D721Med (cell line): ENCODE measurements at regions not wholly inside any gene's neighbourhood (a gene's known extent, or its start where the extent isn't known, plus 50 kb on each side); places are given as distances from the start of the nearest gene placed in this dataset.

Source experiments
- DNase-seq: peaks from one replicate; pipeline ENCODE4 v3.0.0; 2011; ENCODE audit warnings: low spot score; ENCODE audit not compliant: insufficient read length
- FAIRE-seq: peaks from 2 replicates; lab custom pipeline; 2011; peaks lifted over from hg19 to GRCh38; lab: Jason Lieb, UNC
- TF ChIP-seq, protein P1 (sequence below): IDR thresholded peaks from 2 replicates; pipeline ENCODE4 v1.5.1; 2012; ENCODE audit warnings: mild to moderate bottlenecking, control low read depth; ENCODE audit not compliant: insufficient read depth; ENCODE audit errors: missing control alignments

DNA sequence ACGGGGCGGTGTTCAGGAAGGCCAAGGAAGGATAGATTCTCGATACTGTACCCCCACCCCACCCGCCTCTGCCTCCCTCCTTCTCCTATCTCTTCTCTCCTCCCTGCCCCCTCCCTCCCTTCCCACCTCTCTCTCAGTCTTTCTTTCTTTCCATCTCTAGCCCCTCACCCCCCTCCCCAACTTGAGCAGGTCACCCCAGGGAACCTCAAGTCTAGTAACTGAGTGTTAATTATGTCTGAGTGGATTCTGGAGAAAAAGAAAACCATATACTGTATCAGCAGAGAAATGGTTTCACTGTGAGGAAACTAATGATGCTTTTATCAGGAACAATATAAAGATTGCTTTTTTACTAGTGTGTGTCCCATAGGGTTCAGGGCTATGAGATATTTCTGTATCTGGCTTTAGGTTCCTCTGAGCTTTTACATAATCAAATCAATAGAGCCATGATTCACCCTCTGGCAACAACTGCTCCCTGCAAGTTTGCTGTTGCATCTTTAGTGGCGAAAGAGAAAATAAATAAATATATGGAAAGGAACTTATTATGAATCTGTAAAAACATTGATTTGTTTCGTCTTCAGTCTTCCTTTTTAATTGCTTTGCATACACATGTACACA, 639.7 kb downstream of the CCDC171 start:
- TF ChIP-seq, protein P1, sequence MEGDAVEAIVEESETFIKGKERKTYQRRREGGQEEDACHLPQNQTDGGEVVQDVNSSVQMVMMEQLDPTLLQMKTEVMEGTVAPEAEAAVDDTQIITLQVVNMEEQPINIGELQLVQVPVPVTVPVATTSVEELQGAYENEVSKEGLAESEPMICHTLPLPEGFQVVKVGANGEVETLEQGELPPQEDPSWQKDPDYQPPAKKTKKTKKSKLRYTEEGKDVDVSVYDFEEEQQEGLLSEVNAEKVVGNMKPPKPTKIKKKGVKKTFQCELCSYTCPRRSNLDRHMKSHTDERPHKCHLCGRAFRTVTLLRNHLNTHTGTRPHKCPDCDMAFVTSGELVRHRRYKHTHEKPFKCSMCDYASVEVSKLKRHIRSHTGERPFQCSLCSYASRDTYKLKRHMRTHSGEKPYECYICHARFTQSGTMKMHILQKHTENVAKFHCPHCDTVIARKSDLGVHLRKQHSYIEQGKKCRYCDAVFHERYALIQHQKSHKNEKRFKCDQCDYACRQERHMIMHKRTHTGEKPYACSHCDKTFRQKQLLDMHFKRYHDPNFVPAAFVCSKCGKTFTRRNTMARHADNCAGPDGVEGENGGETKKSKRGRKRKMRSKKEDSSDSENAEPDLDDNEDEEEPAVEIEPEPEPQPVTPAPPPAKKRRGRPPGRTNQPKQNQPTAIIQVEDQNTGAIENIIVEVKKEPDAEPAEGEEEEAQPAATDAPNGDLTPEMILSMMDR, result no peak
- FAIRE-seq (no peak), DNase-seq (no peak)

DNA sequence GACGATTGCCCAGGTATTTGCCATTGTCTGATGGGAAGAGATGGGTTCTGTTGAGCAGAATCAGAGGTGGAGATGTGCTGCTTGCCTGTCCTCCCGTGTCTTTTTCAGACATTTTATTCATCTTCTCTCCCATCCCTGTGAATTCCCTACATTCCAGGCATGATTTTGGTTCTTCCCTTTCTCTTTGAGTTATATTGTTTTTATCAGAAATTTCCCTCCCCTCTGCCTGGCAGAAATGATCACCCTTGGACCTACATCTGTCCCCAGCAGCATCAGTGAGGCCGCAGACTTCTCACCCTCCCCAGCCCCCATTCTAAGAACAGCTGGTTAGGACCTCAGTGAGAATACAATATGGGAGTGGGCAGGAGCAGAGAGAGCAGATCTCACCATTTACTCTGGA, 640.2 kb downstream of the CCDC171 start:
- TF ChIP-seq, protein P1, result no peak
- DNase-seq (no peak), FAIRE-seq (no peak)

DNA sequence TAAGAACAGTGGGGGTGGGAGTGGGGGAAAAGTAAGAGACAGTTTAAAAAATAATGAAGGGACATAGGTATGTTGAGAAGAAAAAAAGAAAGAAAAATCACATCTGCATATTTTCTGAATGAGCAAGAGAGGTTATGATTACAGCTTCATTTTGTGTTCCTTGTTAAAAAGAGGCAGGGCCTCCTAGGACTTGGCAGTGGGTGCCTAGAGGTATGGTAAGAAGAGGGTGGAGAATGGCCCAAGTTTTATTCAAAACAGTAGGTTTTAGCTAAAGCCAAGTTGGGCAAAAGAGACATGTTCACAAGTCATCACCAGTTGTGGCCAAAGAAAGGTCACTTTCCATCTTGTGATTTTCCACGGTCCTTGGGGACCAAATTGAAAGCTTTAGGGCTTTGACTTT, 643.4 kb downstream of the CCDC171 start:
- FAIRE-seq, result no peak
- TF ChIP-seq, protein P1, result no peak
- no peak for DNase-seq

DNA sequence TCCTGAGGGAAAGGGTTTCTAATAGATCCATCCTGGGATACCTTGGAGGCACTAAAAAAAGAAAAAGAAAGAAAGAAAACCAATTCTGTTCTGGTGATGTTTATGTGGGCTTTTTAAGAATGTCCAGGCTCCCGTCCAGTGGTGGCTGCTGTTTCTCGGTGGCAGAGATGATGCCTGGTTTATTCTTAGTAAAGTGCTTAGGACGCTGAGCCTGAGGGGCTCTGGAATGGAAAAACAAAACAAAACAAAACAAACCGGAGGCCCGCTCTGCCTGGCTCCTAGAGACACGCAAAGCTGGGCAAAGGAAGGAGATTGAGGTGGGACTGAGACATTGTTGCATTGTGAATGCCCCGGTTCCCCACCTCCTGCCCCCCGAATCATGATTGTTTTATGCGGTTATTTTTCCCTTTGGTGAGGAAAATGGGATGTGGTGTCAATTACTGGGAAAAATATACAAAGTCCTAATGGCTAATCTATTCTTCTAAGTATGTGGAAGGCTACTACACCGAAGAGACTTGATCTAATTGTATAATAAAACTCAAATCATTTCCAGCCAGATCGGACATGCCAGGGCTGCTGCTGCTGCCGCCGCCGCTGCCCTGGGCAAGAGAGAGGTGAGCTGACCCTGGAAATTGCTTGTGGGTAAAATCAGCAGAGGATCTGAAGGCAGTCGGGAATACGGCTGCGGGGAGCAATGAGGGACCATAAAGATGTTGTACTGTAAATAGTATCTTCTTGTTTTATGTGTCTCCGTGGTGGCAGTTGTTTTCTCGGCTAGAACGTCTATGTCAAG, 644.9 kb downstream of the CCDC171 start:
- no peak for FAIRE-seq
- no peak for DNase-seq
- TF ChIP-seq, protein P1, result no peak

DNA sequence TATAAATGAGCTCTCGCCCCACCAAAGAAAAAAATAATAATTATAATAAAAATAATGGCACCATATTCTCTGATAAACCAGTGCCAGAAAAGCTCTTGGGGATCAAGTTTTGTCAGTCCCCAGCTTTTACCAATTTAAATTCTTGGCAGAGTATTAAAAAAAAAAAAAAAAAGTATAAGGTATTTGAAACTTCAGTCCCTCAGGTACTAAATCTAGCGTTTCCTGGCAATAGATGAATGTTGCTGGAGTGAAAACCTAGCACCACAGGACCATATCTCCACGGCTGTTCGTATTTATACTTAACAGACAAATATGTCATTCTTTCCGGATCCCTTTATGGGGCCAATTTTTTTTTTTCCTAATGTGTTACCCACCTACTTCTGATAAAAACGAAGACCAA, 646.2 kb downstream of the CCDC171 start:
- TF ChIP-seq, protein P1, result no peak
- FAIRE-seq (no peak), DNase-seq (no peak)

DNA sequence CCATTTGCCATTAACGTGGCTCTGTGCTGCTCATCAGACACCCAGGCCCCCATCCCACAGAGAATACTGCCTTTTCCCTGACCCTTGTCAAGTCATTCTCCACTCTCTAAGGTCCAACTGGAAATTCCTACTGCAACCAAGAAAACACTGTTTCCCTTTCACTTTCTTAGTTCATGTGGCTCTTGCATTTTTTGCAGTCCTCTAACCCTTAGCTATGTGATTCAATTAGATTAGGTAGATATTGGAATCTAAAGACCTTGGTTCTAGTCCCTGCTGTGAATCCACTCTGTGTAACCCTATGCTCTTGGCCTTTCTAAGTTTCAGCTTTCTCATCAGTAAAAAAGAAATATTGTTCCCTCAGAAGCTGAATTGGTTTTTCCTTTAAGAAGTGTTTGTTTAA, 649.4 kb downstream of the CCDC171 start:
- no peak for DNase-seq
- TF ChIP-seq, protein P1, result no peak
- no peak for FAIRE-seq
